ENCODE measurements at regions not wholly inside any gene's neighbourhood (a gene's known extent, or its start where the extent isn't known, plus 50 kb on each side); places are given as distances from the start of the nearest gene placed in this dataset.
"Not testable (repeated sequence)": the region's sequence is repeated elsewhere in the genome, so short reads cannot be mapped to it uniquely, and the experiment has no call there.

- DNase-seq (ENCODE audit: low read depth in 2 of 2): no peak
Observed at GRCh38 chr2:13218205-13218604, 501.5 kb downstream of the TRIB2 start.

DNA sequence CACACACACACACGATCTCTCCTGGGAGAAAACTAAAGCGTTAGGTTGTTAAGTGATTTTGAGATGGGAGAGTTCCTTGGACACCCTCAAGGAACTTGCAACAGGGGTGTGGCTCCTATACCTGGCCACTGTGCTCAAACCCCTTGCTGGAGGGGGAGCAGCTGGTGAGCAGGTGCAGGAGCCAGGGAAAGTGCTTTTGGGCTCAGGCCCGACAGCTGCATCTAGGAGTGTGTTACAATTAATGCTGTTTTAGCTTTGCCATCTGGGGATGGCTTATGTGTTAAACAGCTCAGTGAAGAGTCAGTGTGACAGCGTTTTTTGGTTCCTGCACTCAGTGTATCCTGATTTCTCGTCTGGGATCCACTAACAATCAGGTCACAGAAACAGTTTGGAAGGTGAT is 510.8 kb downstream of the TRIB2 start:
- DNase-seq (ENCODE audit: low read depth in 2 of 2): no peak

- DNase-seq (ENCODE audit: low read depth in 2 of 2): no peak
Observed at GRCh38 chr2:13230221-13230620, 513.5 kb downstream of the TRIB2 start.

DNA sequence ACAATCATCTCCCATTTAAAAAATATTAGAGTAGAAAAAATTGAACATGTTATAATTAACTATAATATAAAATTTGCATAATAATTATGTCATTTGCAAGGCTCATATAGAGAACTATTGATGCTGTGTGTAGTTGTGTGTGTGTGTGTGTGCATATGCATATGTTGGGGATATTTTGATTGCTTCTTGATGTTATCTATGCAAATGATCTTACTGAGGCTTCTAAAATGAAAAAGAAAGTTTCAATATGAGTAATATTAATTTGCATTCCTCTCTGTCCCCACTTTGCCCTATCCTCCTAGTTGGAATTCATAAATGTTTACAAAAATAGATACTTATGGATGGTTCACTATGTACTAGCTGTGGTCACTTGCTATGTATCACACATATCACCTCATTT is 523.3 kb downstream of the TRIB2 start:
- DNase-seq (ENCODE audit: low read depth in 2 of 2): no peak

GRCh38 chr2:13240789-13241487 is 524.2 kb downstream of the TRIB2 start:
- DNase-seq (ENCODE audit: low read depth in 2 of 2): no peak

DNA sequence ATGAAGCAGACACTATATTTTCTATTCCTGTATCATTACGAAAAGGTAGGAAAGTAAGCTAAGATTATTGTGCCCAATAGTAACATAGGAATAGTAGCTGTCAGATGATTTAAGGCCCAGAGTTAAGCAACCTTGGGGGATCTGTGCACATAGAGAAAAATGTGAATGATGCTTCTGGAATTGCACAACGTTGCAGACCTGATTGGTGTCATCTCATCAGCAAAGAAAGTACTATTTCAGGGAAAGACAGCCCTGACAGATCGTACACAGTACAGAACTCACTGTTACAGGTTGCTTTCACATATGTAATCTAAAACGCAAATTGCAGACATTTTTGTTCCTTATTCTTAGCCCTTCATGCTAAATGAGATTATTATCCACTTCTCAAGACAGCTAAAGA is 535.9 kb downstream of the TRIB2 start:
- no peak for DNase-seq (ENCODE audit: low read depth in 2 of 2)

GRCh38 chr2:13255485-13255884 is 538.7 kb downstream of the TRIB2 start:
- no peak for DNase-seq (ENCODE audit: low read depth in 2 of 2)

GRCh38 chr2:13260402-13260801 is 543.7 kb downstream of the TRIB2 start:
- DNase-seq (ENCODE audit: low read depth in 2 of 2): no peak

GRCh38 chr2:13266166-13266565 is 549.4 kb downstream of the TRIB2 start:
- DNase-seq (ENCODE audit: low read depth in 2 of 2): no peak

DNA sequence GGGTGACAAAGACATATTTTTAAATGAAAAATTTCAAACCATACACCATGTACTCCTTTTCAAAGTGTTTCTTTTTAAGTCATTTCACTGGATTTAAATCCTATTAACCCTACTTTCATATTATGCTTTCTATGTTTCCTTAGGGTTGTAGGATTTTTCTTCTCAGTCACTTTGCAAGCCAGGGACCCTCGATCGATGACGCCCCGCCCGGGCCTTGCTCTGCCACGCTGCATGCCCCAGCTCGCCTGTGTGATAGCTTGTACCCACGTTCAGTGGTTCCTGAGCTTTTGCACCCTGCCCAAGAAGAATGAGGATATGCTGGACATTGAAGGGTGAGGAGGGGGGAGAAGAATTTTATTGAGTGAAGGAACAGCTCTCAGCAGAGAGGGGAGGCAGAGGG is 568.0 kb downstream of the TRIB2 start:
- DNase-seq (ENCODE audit: low read depth in 2 of 2): no peak

- DNase-seq (ENCODE audit: low read depth in 2 of 2): no peak
Observed at GRCh38 chr2:13289310-13289709, 572.6 kb downstream of the TRIB2 start.

DNA sequence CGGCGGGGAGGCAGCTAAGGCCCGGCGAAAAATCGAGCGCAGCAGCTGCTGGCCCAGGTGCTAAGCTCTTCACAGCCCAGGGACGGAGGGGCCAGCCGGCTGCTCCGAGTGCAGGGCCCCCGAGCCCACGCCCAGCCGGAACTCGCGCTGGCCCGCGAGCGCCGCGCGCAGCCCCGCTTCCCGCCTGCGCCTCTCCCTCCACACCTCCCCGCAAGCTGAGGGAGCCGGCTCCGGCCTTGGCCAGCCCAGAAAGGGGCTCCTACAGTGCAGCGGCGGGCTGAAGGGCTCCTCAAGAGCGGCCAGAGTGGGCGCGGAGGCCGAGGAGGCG is 591.7 kb downstream of the TRIB2 start:
- DNase-seq (ENCODE audit: low read depth in 2 of 2): not testable (repeated sequence)

GRCh38 chr2:13308989-13309388 is 592.3 kb downstream of the TRIB2 start:
- no peak for DNase-seq (ENCODE audit: low read depth in 2 of 2)

- DNase-seq (ENCODE audit: low read depth in 2 of 2): no peak
Observed at GRCh38 chr2:13332060-13332459, 615.3 kb downstream of the TRIB2 start.

- DNase-seq (ENCODE audit: low read depth in 2 of 2): not testable (repeated sequence)
Observed at GRCh38 chr2:13334071-13334470, 617.3 kb downstream of the TRIB2 start.

DNA sequence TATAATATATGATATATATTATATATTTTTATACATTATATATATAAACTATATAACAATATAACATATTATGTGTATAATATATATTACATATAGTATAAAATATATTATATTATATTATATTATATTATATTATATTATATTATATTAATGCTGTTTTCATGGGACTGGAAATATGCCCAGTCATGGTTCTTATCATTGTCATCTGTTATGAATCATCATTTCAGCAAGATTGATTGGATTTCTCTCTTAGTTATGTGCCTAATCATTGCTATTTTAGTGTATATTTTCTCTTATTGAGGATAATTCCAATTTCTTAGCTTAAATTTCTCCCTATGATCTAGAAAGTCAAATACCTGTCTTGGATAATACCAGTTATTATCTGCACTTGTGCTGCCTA is 617.8 kb downstream of the TRIB2 start:
- no peak for DNase-seq (ENCODE audit: low read depth in 2 of 2)

- no peak for DNase-seq (ENCODE audit: low read depth in 2 of 2)
Observed at GRCh38 chr2:13335862-13336535, 619.3 kb downstream of the TRIB2 start.

DNA sequence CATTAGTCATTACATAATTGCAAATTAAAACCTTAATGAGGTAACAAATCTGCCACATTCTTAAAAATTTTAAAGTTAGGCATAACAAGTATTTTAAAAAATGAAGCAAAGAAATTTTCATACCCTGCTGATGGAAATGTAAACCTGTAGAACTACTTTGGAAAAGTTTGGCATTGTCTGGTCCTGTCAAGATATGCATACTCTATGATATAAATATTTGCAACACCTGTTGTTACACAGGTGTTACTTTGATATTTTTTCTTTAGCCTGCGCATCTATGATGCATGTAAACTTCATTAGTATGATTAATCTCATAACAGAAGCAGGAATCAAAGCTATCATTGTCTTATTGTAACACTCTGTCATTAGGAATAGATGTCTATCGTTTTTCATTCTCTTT is 634.3 kb downstream of the TRIB2 start:
- DNase-seq (ENCODE audit: low read depth in 2 of 2): no peak

GRCh38 chr2:13353083-13353482 is 636.3 kb downstream of the TRIB2 start:
- DNase-seq (ENCODE audit: low read depth in 2 of 2): no peak

DNA sequence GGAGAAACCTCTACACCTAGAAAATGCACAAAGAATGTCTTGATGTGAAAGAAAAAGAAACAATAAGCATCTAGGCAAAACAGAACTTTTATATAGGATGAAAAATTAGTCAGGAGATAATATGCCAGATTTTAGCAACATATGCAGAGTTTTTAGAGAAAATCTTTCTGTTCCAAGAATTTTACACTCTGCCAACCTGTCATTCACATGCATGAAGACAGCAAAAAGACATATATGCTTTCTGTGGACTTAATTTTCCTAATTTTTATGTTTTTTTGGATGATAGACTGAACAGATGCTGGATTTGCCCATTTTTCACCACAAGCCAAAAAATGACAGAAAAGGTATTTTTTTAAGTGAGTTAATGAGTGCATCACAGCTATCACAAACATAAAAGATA is 637.3 kb downstream of the TRIB2 start:
- DNase-seq (ENCODE audit: low read depth in 2 of 2): no peak

GRCh38 chr2:13381928-13382327 is 665.2 kb downstream of the TRIB2 start:
- not testable (repeated sequence) for DNase-seq (ENCODE audit: low read depth in 2 of 2)

- DNase-seq (ENCODE audit: low read depth in 2 of 2): not testable (repeated sequence)
Observed at GRCh38 chr2:13389172-13389571, 672.4 kb downstream of the TRIB2 start.

DNA sequence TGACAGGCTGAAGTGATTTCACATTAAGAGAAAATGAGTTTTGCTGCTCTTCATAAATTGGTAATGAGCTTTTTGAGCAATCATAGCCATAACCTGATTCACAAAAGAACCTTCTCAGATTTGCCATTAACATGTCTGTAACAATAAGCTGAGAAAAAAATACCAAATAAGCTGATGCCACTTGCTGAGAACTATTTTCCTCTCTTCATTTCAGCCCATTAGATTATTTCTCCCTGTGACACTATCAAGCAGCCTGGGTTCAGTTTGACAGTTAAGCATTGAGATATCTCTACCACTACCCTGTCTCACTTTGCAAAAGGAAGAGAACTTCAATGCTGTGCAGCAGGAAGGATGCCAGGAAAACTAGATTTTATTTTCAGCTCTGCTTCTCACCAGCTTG is 673.9 kb downstream of the TRIB2 start:
- no peak for DNase-seq (ENCODE audit: low read depth in 2 of 2)

DNA sequence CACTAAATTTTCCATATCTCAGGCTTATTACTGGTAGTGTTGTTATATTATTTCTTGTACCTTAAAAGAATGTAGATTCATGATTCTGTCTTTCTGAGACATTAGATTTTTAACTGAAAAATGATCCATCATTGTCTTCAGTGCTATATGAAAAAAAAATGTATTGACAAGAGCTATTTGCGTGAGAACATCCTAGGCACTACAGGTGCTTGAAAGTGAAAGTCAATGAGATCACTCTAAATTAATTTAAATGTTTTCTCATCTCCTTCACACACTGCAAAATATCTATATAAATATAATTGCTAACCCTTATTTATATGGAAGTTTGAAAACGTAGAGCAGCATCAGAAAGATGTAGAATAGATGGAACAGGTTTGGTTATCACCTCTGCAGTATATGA is 684.6 kb downstream of the TRIB2 start:
- no peak for DNase-seq (ENCODE audit: low read depth in 2 of 2)
